Lung (tissue), 11 donors: ENCODE measurements at regions not wholly inside any gene's neighbourhood (a gene's known extent, or its start where the extent isn't known, plus 50 kb on each side); places are given as distances from the start of the nearest gene placed in this dataset.

Source experiments
- ATAC-seq: fragments of 200-7000 bp; cut with Tn5 transposase; one replicate; pipeline ENCODE4 v1.9.1; 2020; ENCODE audit warnings: moderate number of reproducible peaks; ENCODE audit not compliant: insufficient read depth, low FRiP score
- DNase-seq, 3 donors: peaks; one replicate each; pipeline ENCODE4 v3.0.0-alpha.2; 2013 to 2017
- H3K27ac ChIP-seq, 2 donors: one replicate each; pipeline ENCODE4 v1.5.1; 2013; ENCODE audit warnings: mild to moderate bottlenecking in 2 of 2, moderate library complexity in 2 of 2, control low read depth in 1 of 2, inconsistent platforms in 1 of 2, low read depth in 1 of 2, low read length in 1 of 2
- H3K27me3 ChIP-seq, 3 donors: one replicate each; pipeline ENCODE4 v1.5.1; 2013; ENCODE audit warnings: low read length in 2 of 3; ENCODE audit not compliant: control insufficient read depth in 3 of 3, insufficient read depth in 3 of 3
- H3K36me3 ChIP-seq, 4 donors: one replicate each; pipeline ENCODE4 v1.5.1; 2013; ENCODE audit warnings: low read length in 4 of 4, mild to moderate bottlenecking in 1 of 4, moderate library complexity in 1 of 4; ENCODE audit not compliant: control insufficient read depth in 4 of 4, insufficient read depth in 4 of 4
- H3K4me1 ChIP-seq, 5 donors: one replicate each; pipeline ENCODE4 v1.5.1; 2013; ENCODE audit warnings: low read length in 5 of 5, mild to moderate bottlenecking in 2 of 5, moderate library complexity in 1 of 5; ENCODE audit not compliant: control insufficient read depth in 5 of 5, insufficient read depth in 5 of 5
- H3K4me3 ChIP-seq: one replicate; pipeline ENCODE4 v1.5.1; 2013; ENCODE audit warnings: mild to moderate bottlenecking, control low read depth, moderate library complexity
- H3K9ac ChIP-seq, 2 donors: one replicate each; pipeline ENCODE4 v1.5.1; 2013; ENCODE audit warnings: low read length in 2 of 2, control low read depth in 1 of 2; ENCODE audit not compliant: insufficient read depth in 1 of 2
- H3K9me3 ChIP-seq, 4 donors: one replicate each; pipeline ENCODE4 v1.5.1; 2013; ENCODE audit warnings: low read length in 3 of 4, mild to moderate bottlenecking in 1 of 4, moderate library complexity in 1 of 4; ENCODE audit not compliant: control insufficient read depth in 4 of 4, insufficient read depth in 3 of 4
- WGBS, 2 donors: extraction: QIAGEN DNeasy Blood & Tissue Kit; methylation state at CpG; one replicate each; pipeline ENCODE4 v1.1.7; 2013; 5-methylcytosine and 5-hydroxymethylcytosine counted together
- TF ChIP-seq, protein P1 (sequence below): IDR thresholded peaks from 2 replicates; pipeline ENCODE4 v1.5.1; 2012; ENCODE audit warnings: mild to moderate bottlenecking; ENCODE audit errors: control extremely low read depth, extremely low read depth
- donor health status: control.
- donor health status: control.
- donor health status: Bipolar disorder and iron deficiency.
- donor health status: healthy.
- donor health status: DM: yes; HTN: yes; CAD: no.

DNA sequence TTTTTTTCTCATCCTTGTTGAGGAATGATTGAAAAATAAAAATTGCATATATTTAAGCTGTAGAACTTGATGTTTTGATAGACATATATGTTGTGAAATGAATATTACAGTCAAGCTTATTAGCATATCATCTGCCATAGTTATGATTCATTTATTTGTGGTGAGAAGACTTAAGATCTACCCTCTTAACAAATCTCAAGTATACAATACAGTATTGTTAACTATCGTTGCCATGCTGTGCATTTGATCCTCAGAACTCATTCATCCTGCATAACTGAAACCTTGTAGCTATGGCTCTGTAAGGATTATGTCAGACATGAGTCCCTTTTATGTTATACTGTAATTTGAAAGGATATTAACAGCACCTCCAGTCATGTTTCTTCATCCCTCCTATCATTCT is 2045.3 kb downstream of the ARAP2 start:
- H3K4me3 ChIP-seq = no peak overlapping the region
- H3K9me3 ChIP-seq = peaks cover 0 to 3% (median under 1%) of the 10 kb centered on the region in 4 donors
- no peaks in the 10 kb centered on the region for H3K4me1 ChIP-seq
- H3K9ac ChIP-seq = no peak overlapping the region
- no peaks in the 10 kb centered on the region for H3K27me3 ChIP-seq
- 69 to 88% methylated on average over 1 of the region's 1 CpG for WGBS, 2 donors
- H3K36me3 ChIP-seq = no peaks in the 10 kb centered on the region
- ATAC-seq (no peak), DNase-seq (no peak)
- no peak overlapping the region for H3K27ac ChIP-seq
- TF ChIP-seq, protein P1, sequence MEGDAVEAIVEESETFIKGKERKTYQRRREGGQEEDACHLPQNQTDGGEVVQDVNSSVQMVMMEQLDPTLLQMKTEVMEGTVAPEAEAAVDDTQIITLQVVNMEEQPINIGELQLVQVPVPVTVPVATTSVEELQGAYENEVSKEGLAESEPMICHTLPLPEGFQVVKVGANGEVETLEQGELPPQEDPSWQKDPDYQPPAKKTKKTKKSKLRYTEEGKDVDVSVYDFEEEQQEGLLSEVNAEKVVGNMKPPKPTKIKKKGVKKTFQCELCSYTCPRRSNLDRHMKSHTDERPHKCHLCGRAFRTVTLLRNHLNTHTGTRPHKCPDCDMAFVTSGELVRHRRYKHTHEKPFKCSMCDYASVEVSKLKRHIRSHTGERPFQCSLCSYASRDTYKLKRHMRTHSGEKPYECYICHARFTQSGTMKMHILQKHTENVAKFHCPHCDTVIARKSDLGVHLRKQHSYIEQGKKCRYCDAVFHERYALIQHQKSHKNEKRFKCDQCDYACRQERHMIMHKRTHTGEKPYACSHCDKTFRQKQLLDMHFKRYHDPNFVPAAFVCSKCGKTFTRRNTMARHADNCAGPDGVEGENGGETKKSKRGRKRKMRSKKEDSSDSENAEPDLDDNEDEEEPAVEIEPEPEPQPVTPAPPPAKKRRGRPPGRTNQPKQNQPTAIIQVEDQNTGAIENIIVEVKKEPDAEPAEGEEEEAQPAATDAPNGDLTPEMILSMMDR = no peak

DNA sequence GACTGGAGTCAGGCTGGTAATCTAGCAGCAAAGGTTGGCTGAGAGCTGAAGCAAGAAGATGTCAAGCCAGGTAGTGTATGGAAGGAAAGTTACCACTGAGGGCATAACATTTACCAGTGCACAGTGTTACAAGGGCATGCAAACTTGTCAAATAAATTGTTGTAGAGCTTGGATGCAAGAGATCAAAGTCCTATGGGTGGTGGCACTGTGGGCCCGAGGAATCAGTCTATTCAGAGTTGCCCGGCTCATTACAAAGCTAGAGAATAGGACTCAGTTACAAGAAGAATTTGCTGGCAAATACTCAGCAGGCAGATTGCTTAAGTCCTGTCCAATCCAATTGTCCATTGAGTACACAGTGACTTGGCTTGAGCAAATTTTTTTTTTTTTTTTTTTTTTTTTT is 2043.8 kb downstream of the ARAP2 start:
- no peaks in the 10 kb centered on the region for H3K36me3 ChIP-seq
- no peak overlapping the region for H3K27ac ChIP-seq
- ATAC-seq (no peak), DNase-seq (no peak)
- no peaks in the 10 kb centered on the region for H3K27me3 ChIP-seq
- no peak overlapping the region for H3K4me3 ChIP-seq
- peaks cover 0 to 3% (median under 1%) of the 10 kb centered on the region in 4 donors for H3K9me3 ChIP-seq
- TF ChIP-seq, protein P1 = no peak
- H3K9ac ChIP-seq = no peak overlapping the region
- H3K4me1 ChIP-seq = no peaks in the 10 kb centered on the region
- WGBS, 2 donors = 86 to 92% methylated on average over 2 of the region's 2 CpGs

DNA sequence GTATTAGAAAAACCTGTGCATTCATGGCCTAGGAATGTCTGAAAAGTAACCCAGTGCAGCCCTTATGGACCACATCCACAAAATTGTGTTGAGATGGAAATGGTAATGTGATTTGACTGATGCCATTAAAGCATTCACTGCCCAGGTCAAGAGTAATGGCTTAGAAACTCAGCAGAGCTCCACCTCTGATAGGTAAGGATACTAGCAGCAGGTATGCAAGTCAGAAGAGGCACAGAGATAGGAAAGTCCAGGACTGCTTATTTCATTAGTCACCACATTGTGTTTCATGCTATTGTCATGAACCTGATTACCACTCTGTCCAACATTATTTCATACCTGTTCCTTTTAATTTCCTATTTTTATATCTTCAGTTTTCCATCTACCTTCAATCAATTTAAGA is 2042.2 kb downstream of the ARAP2 start:
- Histone ChIP-seq H3K36me3 (no peaks in the 10 kb centered on the region), H3K9me3 (peaks cover 0 to 6% (median 4%) of the 10 kb centered on the region in 4 donors), H3K27me3 (no peaks in the 10 kb centered on the region), H3K27ac (no peak overlapping the region), H3K4me1 (no peaks in the 10 kb centered on the region), H3K9ac (no peak overlapping the region), H3K4me3 (no peak overlapping the region)
- TF ChIP-seq, protein P1 = no peak
- DNase-seq (no peak), ATAC-seq (no peak)

DNA sequence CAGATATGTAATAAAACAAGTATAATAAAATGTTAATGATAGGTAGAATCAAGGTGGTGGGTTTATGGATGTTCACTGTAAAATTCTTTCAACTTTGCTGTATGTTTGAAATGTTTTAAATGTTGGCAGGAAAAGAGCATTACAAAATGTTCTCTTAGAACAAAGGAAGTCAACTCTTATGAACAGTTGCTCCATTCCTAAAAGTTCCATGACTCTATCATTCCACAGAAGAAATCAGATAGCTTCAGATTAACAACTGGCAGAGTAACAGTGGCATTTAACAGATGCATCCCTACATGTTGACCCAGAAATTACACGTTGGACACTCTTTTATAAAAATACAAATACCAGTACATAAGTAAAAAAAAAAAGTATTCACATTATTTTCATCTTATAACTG is 2023.7 kb downstream of the ARAP2 start:
- ATAC-seq = no peak
- no peak overlapping the region for H3K27ac ChIP-seq

More for the DNA sequence above, 2023.7 kb downstream of the ARAP2 start:
- peak in 1 of 3 donors; percentile 5 for DNase-seq
- Histone ChIP-seq H3K4me3 (no peak overlapping the region), H3K27me3 (no peaks in the 10 kb centered on the region), H3K36me3 (no peaks in the 10 kb centered on the region), H3K4me1 (no peaks in the 10 kb centered on the region), H3K9ac (no peak overlapping the region), H3K9me3 (no peaks in the 10 kb centered on the region)
- TF ChIP-seq, protein P1 = no peak
- 76 to 78% methylated on average over 1 of the region's 1 CpG for WGBS, 2 donors
